CD14-positive monocyte (primary cell): ENCODE measurements at regions not wholly inside any gene's neighbourhood (a gene's known extent, or its start where the extent isn't known, plus 50 kb on each side); places are given as distances from the start of the nearest gene placed in this dataset.

Experiments used
- DNase-seq, 3 donors: peaks; one replicate each; pipeline ENCODE4 v3.0.0-alpha.2; 2011 to 2022
- H2AFZ ChIP-seq: 2 replicates; pipeline ENCODE4 v1.6.0; 2012; ENCODE audit warnings: mild to moderate bottlenecking, low read depth, low read length, inconsistent platforms; ENCODE audit not compliant: insufficient read depth, poor library complexity, severe bottlenecking
- H3K27ac ChIP-seq, 2 donors: 1 replicate in 1 of 2; 2 replicates in 1 of 2; pipeline ENCODE4 v1.5.1; 2012 to 2013; ENCODE audit warnings: low read length in 2 of 2, control low read depth in 1 of 2, inconsistent platforms in 1 of 2, low read depth in 1 of 2, mild to moderate bottlenecking in 1 of 2
- H3K27me3 ChIP-seq, 2 donors: one replicate each; pipeline versions ENCODE4 v1.6.0 to v1.6.1; 2011 to 2013; ENCODE audit warnings: low read length in 2 of 2; ENCODE audit not compliant: control insufficient read depth in 2 of 2, insufficient read depth in 2 of 2
- H3K36me3 ChIP-seq, 2 donors: replicated peaks in 1 of 2; 1 replicate in 1 of 2; 2 replicates in 1 of 2; pipeline versions ENCODE4 v1.5.1 to v1.6.1; 2012 to 2013; ENCODE audit warnings: low read length in 2 of 2, control low read depth in 1 of 2, inconsistent platforms in 1 of 2, mild to moderate bottlenecking in 1 of 2; ENCODE audit not compliant: insufficient read depth in 2 of 2, control insufficient read depth in 1 of 2
- H3K4me1 ChIP-seq, 2 donors: 1 replicate in 1 of 2; 2 replicates in 1 of 2; pipeline versions ENCODE4 v1.5.1 to v1.6.1; 2012 to 2013; ENCODE audit warnings: low read length in 2 of 2, control low read depth in 1 of 2, inconsistent platforms in 1 of 2, mild to moderate bottlenecking in 1 of 2, moderate library complexity in 1 of 2; ENCODE audit not compliant: insufficient read depth in 2 of 2, control insufficient read depth in 1 of 2
- H3K4me2 ChIP-seq: replicated peaks from 2 replicates; pipeline ENCODE3; 2012; ENCODE audit warnings: low read length, moderate library complexity, mild to moderate bottlenecking; ENCODE audit not compliant: poor library complexity, severe bottlenecking; ENCODE audit errors: extremely low read depth
- H3K4me3 ChIP-seq, 3 experiments: fragments of 200-600 bp in 1 of 3; sonication (generic) in 1 of 3; replicated peaks in 1 of 3; 1 replicate in 2 of 3; 2 replicates in 1 of 3; pipeline ENCODE4 v1.5.1; 2011 to 2013; ENCODE audit warnings: low read length in 3 of 3, mild to moderate bottlenecking in 3 of 3, control low read depth in 2 of 3, low read depth in 2 of 3, inconsistent platforms in 1 of 3, moderate library complexity in 1 of 3
- H3K79me2 ChIP-seq: 2 replicates; pipeline ENCODE4 v1.6.0; 2012; ENCODE audit warnings: mild to moderate bottlenecking, control low read depth, inconsistent platforms, low read length, moderate library complexity; ENCODE audit not compliant: insufficient read depth
- H3K9ac ChIP-seq: 2 replicates; pipeline ENCODE4 v1.6.0; 2017; ENCODE audit warnings: low read length, mild to moderate bottlenecking; ENCODE audit not compliant: insufficient read depth, poor library complexity, severe bottlenecking
- H3K9me3 ChIP-seq, 2 donors: replicated peaks in 1 of 2; 1 replicate in 1 of 2; 2 replicates in 1 of 2; pipeline versions ENCODE4 v1.5.1 to v1.6.1; 2012 to 2013; ENCODE audit warnings: low read length in 2 of 2, control low read depth in 1 of 2; ENCODE audit not compliant: control insufficient read depth in 1 of 2, insufficient read depth in 1 of 2
- H4K20me1 ChIP-seq: 2 replicates; pipeline ENCODE4 v1.6.0; 2012; ENCODE audit warnings: mild to moderate bottlenecking, low read length, control low read depth, moderate library complexity; ENCODE audit not compliant: insufficient read depth
- H3K27ac Mint-ChIP-seq, 7 donors: one replicate each; pipeline ENCODE4 v1.8.0; 2020; ENCODE audit warnings: mild to moderate bottlenecking in 7 of 7, mixed read lengths in 7 of 7, moderate library complexity in 6 of 7, inconsistent platforms in 2 of 7
- H3K27me3 Mint-ChIP-seq, 3 donors: one replicate each; pipeline ENCODE4 v1.8.0; 2021 to 2022; ENCODE audit warnings: low read depth in 3 of 3, mild to moderate bottlenecking in 3 of 3, mixed read lengths in 3 of 3, moderate library complexity in 3 of 3, inconsistent platforms in 1 of 3
- H3K36me3 Mint-ChIP-seq, 2 donors: one replicate each; pipeline ENCODE4 v1.8.0; 2020; ENCODE audit warnings: mixed read lengths in 2 of 2, inconsistent platforms in 1 of 2, mild to moderate bottlenecking in 1 of 2
- H3K4me1 Mint-ChIP-seq: one replicate; pipeline ENCODE4 v1.8.0; 2020; ENCODE audit warnings: mild to moderate bottlenecking, mixed read lengths
- H3K4me3 Mint-ChIP-seq, 2 donors: one replicate each; pipeline ENCODE4 v1.8.0; 2020; ENCODE audit warnings: mild to moderate bottlenecking in 2 of 2, mixed read lengths in 2 of 2, moderate library complexity in 1 of 2
- H3K9me3 Mint-ChIP-seq, 7 donors: one replicate each; pipeline ENCODE4 v1.8.0; 2020 to 2022; ENCODE audit warnings: mixed read lengths in 7 of 7, mild to moderate bottlenecking in 6 of 7, moderate library complexity in 6 of 7, inconsistent platforms in 2 of 7
- WGBS: methylation state at CpG from one replicate; pipeline ENCODE4 v1.1.5; 2013; ENCODE audit warnings: missing lambda C conversion rate; ENCODE audit not compliant: insufficient coverage; 5-methylcytosine and 5-hydroxymethylcytosine counted together
- intact Hi-C, 2 donors: fragments of 100-400 bp; cut with micrococcal nuclease; formaldehyde crosslinking; loops; one replicate each; pipeline versions ENCODE4 v1.15.0 to v1.15.1; 2023
- TF ChIP-seq, protein P1 (sequence below): fragments of 200-600 bp; IDR thresholded peaks from one replicate; pipeline ENCODE4 v1.8.0; 2022; ENCODE audit warnings: antibody characterized with exemption, mild to moderate bottlenecking

DNA sequence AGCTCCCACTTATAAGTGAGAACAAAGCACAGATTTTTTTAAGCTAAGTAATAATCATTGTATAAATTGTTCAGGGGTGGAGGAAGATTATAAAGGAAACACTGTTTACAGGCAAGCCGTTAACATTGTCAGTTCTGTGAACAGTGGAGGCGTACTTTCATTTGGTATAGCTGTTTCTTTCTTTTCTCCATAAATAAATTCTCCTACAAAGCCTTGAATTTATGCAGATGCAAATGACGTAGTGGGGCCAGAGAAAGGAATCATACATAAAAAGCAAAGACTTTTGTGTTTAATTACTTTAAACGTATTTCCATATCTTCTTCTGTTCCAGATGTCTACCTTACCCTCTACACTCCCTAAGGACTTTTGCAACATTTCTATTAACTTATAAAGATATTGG is 914.9 kb downstream of the ZPLD1 start:
- Histone ChIP-seq H2AFZ (no peak overlapping the region), H4K20me1 (no peaks in the 10 kb centered on the region), H3K36me3 (no peaks in the 10 kb centered on the region), H3K27ac (no peak overlapping the region), H3K9ac (no peak overlapping the region), H3K79me2 (no peaks in the 10 kb centered on the region), H3K4me1 (no peaks in the 10 kb centered on the region), H3K9me3 (no peaks in the 10 kb centered on the region), H3K27me3 (no peaks in the 10 kb centered on the region), H3K4me2 (no peak overlapping the region), H3K4me3 (no peak overlapping the region)
- intact Hi-C loops: no loop called here
- TF ChIP-seq, protein P1, sequence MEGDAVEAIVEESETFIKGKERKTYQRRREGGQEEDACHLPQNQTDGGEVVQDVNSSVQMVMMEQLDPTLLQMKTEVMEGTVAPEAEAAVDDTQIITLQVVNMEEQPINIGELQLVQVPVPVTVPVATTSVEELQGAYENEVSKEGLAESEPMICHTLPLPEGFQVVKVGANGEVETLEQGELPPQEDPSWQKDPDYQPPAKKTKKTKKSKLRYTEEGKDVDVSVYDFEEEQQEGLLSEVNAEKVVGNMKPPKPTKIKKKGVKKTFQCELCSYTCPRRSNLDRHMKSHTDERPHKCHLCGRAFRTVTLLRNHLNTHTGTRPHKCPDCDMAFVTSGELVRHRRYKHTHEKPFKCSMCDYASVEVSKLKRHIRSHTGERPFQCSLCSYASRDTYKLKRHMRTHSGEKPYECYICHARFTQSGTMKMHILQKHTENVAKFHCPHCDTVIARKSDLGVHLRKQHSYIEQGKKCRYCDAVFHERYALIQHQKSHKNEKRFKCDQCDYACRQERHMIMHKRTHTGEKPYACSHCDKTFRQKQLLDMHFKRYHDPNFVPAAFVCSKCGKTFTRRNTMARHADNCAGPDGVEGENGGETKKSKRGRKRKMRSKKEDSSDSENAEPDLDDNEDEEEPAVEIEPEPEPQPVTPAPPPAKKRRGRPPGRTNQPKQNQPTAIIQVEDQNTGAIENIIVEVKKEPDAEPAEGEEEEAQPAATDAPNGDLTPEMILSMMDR: no peak
- WGBS: no CpG with 5 or more reads among the region's 4 CpGs
- no peaks in the 10 kb centered on the region for H3K4me1 Mint-ChIP-seq
- H3K36me3 Mint-ChIP-seq: no peaks in the 10 kb centered on the region
- peaks cover 0 to 1% (median 0%) of the 10 kb centered on the region in 3 donors for H3K27me3 Mint-ChIP-seq
- DNase-seq: no peak
- H3K9me3 Mint-ChIP-seq: no peaks in the 10 kb centered on the region
- H3K27ac Mint-ChIP-seq: no peak overlapping the region
- H3K4me3 Mint-ChIP-seq: no peak overlapping the region

DNA sequence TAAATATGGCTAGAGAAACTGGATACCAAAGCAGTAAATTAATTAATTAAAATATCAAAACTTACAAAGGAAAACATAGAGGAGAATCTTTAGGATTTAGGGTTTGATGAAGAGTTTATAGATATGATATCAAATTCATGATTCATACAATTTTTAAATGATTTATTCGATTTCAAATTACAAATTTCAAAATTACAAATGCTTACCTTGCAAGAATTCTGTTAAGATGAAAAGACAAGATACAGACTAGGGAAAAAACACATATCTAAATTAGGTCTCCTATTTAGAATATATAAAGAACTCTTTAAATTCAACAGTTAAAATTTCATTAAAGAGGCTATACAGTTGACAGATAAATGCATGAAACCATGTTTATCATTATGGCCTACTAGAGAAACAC is 930.7 kb downstream of the ZPLD1 start:
- Histone ChIP-seq H4K20me1 (no peaks in the 10 kb centered on the region), H3K36me3 (no peaks in the 10 kb centered on the region), H3K9ac (no peak overlapping the region), H3K27ac (no peak overlapping the region), H3K4me1 (no peaks in the 10 kb centered on the region), H3K4me2 (no peak overlapping the region), H3K9me3 (no peaks in the 10 kb centered on the region), H3K79me2 (no peaks in the 10 kb centered on the region), H2AFZ (no peak overlapping the region), H3K27me3 (no peaks in the 10 kb centered on the region), H3K4me3 (no peak overlapping the region)
- DNase-seq: no peak
- intact Hi-C loops: no loop called here
- no peaks in the 10 kb centered on the region for H3K27me3 Mint-ChIP-seq
- no peak overlapping the region for H3K4me3 Mint-ChIP-seq
- no peak overlapping the region for H3K27ac Mint-ChIP-seq
- no peaks in the 10 kb centered on the region for H3K36me3 Mint-ChIP-seq
- TF ChIP-seq, protein P1: no peak
- H3K4me1 Mint-ChIP-seq: no peaks in the 10 kb centered on the region
- H3K9me3 Mint-ChIP-seq: peaks cover 0 to 3% (median 0%) of the 10 kb centered on the region in 7 donors
- WGBS: no CpG with 5 or more reads among the region's 1 CpG
